HepG2 (cell line): ENCODE measurements at regions not wholly inside any gene's neighbourhood (a gene's known extent, or its start where the extent isn't known, plus 50 kb on each side); places are given as distances from the start of the nearest gene placed in this dataset.

Experiments
- DBP ChIP-seq: sonication (generic); formaldehyde crosslinking; IDR thresholded peaks from 2 replicates; pipeline ENCODE4 v1.4.0; 2020; ENCODE audit warnings: missing genetic modification reagents; ENCODE audit errors: not compliant biosample characterization
- MLXIP ChIP-seq: sonication (generic); formaldehyde crosslinking; IDR thresholded peaks from 2 replicates; pipeline ENCODE4 v1.9.0; 2021; ENCODE audit warnings: missing genetic modification reagents, borderline replicate concordance
- NFATC3 ChIP-seq: sonication (generic); formaldehyde crosslinking; IDR thresholded peaks from 2 replicates; pipeline ENCODE4 v1.5.1; 2020; ENCODE audit warnings: mild to moderate bottlenecking, missing genetic modification reagents
- RERE ChIP-seq: IDR thresholded peaks from 2 replicates; pipeline ENCODE4 v1.6.1; 2016; ENCODE audit warnings: low read depth, missing genetic modification reagents, missing compliant biosample characterization
- ZFP41 ChIP-seq: sonication (generic); formaldehyde crosslinking; IDR thresholded peaks from 2 replicates; pipeline ENCODE4 v1.4.0; 2020; ENCODE audit warnings: mild to moderate bottlenecking, missing genetic modification reagents, borderline replicate concordance
- ZNF850 ChIP-seq: sonication (generic); formaldehyde crosslinking; conservative IDR thresholded peaks from 2 replicates; pipeline ENCODE4 v1.9.0; 2021; ENCODE audit warnings: mild to moderate bottlenecking, missing genetic modification reagents

GRCh38 chr13:39926345-39926744, 270.9 kb downstream of the COG6 start (continued):
- TF ChIP-seq RERE (CRISPR knock-in tag) (no peak), NFATC3 (CRISPR knock-in tag) (no peak), ZNF850 (CRISPR knock-in tag) (no peak), MLXIP (CRISPR knock-in tag) (no peak), ZFP41 (no peak), DBP (CRISPR knock-in tag) (no peak)
